Muscle of arm (tissue), 1 donor: ENCODE measurements at regions not wholly inside any gene's neighbourhood (a gene's known extent, or its start where the extent isn't known, plus 50 kb on each side); places are given as distances from the start of the nearest gene placed in this dataset.
"Not testable (repeated sequence)": the region's sequence is repeated elsewhere in the genome, so short reads cannot be mapped to it uniquely, and the experiment has no call there.

Experiments
- DNase-seq: peaks from one replicate; pipeline ENCODE4 v3.0.0-alpha.2; 2013

GRCh38 chr2:35441575-35441974 lies 914.0 kb upstream of the CRIM1 start:
- not testable (repeated sequence) for DNase-seq

GRCh38 chr2:35440308-35440707 lies 915.3 kb upstream of the CRIM1 start:
- DNase-seq, result not testable (repeated sequence)

- DNase-seq, result not testable (repeated sequence)
These were observed 918.7 kb upstream of the CRIM1 start for GRCh38 chr2:35436893-35437292.

- DNase-seq, result peak; percentile 21
These were observed 927.0 kb upstream of the CRIM1 start for GRCh38 chr2:35428548-35428947.

GRCh38 chr2:35421485-35421884 lies 934.1 kb upstream of the CRIM1 start:
- no peak for DNase-seq

GRCh38 chr2:35417293-35417692 lies 938.3 kb upstream of the CRIM1 start:
- no peak for DNase-seq

- peak; percentile 31 for DNase-seq
These were observed 939.0 kb upstream of the CRIM1 start for GRCh38 chr2:35416391-35417140.

- no peak for DNase-seq
These were observed 939.6 kb upstream of the CRIM1 start for GRCh38 chr2:35415942-35416341.

- DNase-seq, result no peak
These were observed 940.3 kb upstream of the CRIM1 start for GRCh38 chr2:35415282-35415681.

GRCh38 chr2:35410431-35411061 lies 945.0 kb upstream of the CRIM1 start:
- DNase-seq, result peak; percentile 38

- no peak for DNase-seq
These were observed 945.8 kb upstream of the CRIM1 start for GRCh38 chr2:35409762-35410161.

GRCh38 chr2:35408320-35408719 lies 947.3 kb upstream of the CRIM1 start:
- DNase-seq, result no peak

- no peak for DNase-seq
These were observed 963.7 kb upstream of the CRIM1 start for GRCh38 chr2:35391736-35392442.

GRCh38 chr2:35378791-35379190 lies 976.8 kb upstream of the CRIM1 start:
- peak; percentile 4 for DNase-seq

- no peak for DNase-seq
These were observed 980.7 kb upstream of the CRIM1 start for GRCh38 chr2:35374845-35375244.

GRCh38 chr2:35365859-35366258 lies 989.7 kb upstream of the CRIM1 start:
- DNase-seq, result no peak

- no peak for DNase-seq
These were observed 999.2 kb upstream of the CRIM1 start for GRCh38 chr2:35356332-35356731.

- DNase-seq, result no peak
These were observed 1000.5 kb upstream of the CRIM1 start for GRCh38 chr2:35355056-35355455.

GRCh38 chr2:35347561-35347960 lies 1008.0 kb upstream of the CRIM1 start:
- DNase-seq, result no peak

GRCh38 chr2:35343135-35343534 lies 1012.4 kb upstream of the CRIM1 start:
- no peak for DNase-seq

GRCh38 chr2:35339211-35339610 lies 1016.4 kb upstream of the CRIM1 start:
- DNase-seq, result no peak

GRCh38 chr2:35337922-35338321 lies 1017.7 kb upstream of the CRIM1 start:
- DNase-seq, result no peak

- no peak for DNase-seq
These were observed 1041.5 kb upstream of the CRIM1 start for GRCh38 chr2:35314049-35314448.
